Lower leg skin (tissue), 4 donors: ENCODE measurements at regions not wholly inside any gene's neighbourhood (a gene's known extent, or its start where the extent isn't known, plus 50 kb on each side); places are given as distances from the start of the nearest gene placed in this dataset.
"Not testable (repeated sequence)": the region's sequence is repeated elsewhere in the genome, so short reads cannot be mapped to it uniquely, and the experiment has no call there.

Experiments used
- DNase-seq, 2 donors: peaks; one replicate each; pipeline ENCODE4 v3.0.0-alpha.2; 2019; ENCODE audit warnings: low spot score in 2 of 2
- H3K4me3 ChIP-seq: fragments of 200-600 bp; sonication (generic); 2 replicates; pipeline ENCODE4 v1.5.1; 2017; ENCODE audit warnings: mild to moderate bottlenecking, low read depth; ENCODE audit not compliant: poor library complexity, severe bottlenecking
- POLR2A ChIP-seq, 2 donors: fragments of 450-650 bp; IDR thresholded peaks; one replicate each; pipeline ENCODE4 v1.6.1; 2016 to 2017; ENCODE audit warnings: antibody characterized with exemption in 2 of 2, mild to moderate bottlenecking in 1 of 2, moderate library complexity in 1 of 2
- WGBS, 2 donors: methylation state at CpG; one replicate each; pipeline ENCODE4 v1.1.5; 2018; 5-methylcytosine and 5-hydroxymethylcytosine counted together
- intact Hi-C: fragments of 100-400 bp; cut with DNase I; formaldehyde crosslinking; loops from one replicate; pipeline ENCODE4 v1.15.0; 2023; ENCODE audit warnings: low total_unique reads
- TF ChIP-seq, protein P1 (sequence below), 3 donors: fragments of 450-650 bp; IDR thresholded peaks; one replicate each; pipeline ENCODE4 v1.5.1; 2016; ENCODE audit warnings: antibody characterized with exemption in 3 of 3, mild to moderate bottlenecking in 3 of 3, moderate library complexity in 2 of 3

DNA sequence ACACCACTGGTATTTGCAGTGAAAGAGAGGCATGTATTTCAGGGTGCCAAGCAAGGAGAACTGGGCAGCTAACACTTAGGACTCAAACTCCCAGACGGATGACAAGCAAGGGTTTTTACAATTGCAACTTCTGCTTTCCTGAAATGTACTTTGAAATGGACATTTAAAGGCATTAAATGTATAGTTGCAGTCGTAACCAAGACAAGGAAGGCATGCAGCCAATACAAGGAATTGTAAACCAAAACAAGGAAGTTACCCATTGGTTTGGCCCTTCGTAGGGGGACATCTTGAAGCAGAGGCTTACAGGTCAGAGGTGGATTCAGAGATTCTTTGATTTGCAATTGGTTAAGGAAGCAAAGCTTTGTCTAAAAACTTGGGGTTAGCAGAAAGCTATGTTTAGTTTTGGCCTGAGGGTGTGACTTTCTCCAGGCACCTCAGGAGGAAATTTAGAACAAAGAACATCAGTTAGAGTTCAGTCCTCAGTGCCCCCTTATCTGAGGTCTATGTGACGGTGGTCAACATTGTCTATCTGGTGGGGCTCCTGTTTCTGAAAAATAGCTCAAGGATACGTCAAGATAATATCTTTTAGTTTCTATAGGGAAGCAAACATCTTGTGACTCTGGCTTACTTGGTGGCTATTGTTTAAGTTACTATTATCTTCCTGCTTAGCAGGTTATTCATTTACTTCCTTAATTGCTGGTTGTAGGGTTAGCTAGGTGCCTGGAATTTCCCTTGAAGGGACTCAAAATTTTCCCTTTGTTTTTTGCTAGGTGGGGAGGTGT, 266.0 kb downstream of the CD83 start:
- DNase-seq = no peak
- WGBS, 2 donors = 75 to 86% methylated on average over 5 of the region's 5 CpGs
- intact Hi-C loops = no loop called here
- H3K4me3 ChIP-seq = no peak overlapping the region
- TF ChIP-seq, protein P1, sequence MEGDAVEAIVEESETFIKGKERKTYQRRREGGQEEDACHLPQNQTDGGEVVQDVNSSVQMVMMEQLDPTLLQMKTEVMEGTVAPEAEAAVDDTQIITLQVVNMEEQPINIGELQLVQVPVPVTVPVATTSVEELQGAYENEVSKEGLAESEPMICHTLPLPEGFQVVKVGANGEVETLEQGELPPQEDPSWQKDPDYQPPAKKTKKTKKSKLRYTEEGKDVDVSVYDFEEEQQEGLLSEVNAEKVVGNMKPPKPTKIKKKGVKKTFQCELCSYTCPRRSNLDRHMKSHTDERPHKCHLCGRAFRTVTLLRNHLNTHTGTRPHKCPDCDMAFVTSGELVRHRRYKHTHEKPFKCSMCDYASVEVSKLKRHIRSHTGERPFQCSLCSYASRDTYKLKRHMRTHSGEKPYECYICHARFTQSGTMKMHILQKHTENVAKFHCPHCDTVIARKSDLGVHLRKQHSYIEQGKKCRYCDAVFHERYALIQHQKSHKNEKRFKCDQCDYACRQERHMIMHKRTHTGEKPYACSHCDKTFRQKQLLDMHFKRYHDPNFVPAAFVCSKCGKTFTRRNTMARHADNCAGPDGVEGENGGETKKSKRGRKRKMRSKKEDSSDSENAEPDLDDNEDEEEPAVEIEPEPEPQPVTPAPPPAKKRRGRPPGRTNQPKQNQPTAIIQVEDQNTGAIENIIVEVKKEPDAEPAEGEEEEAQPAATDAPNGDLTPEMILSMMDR (IDR thresholded peaks at IDR 0.05) = no peak

DNA sequence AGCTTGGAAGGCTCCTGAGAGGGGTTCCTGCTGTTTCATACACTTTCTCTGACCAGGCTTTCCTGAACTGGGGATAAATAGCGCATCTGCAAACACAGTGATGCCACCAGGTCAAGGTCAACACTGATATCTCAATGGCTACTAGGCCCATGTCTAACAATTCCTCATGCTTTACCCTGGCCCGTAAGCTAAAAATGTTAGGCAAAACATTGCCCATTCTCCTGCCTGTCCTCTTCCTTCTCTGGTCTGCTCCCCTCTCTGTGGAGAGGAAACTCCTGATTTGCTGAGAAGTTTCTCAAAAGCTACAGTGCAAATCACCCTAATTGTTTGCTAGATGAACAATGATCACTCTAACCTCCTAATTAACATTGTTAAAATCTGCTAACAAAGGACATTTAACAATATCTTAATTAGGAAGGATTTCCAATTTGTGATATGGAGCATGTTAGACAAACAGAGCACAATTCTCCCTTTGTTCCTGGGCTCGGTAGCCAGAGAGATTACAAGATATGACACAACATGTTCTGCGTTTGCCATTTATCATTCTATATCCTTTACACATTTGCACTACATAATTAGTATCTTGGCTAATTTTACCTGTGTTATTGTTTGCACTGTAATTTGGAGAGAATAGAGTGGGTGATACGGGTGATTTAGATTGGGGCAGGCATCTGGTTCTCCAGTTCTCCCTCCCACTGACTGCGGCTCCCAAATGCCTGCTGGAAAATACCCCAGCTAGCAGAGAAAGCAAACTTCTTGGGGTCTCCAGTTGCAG, 266.8 kb downstream of the CD83 start:
- intact Hi-C loops = no loop called here
- no peak for DNase-seq
- TF ChIP-seq POLR2A (IDR thresholded peaks at IDR 0.05) = no peak
- TF ChIP-seq, protein P1 (IDR thresholded peaks at IDR 0.05) = no peak
- WGBS, 2 donors = 63 to 69% methylated on average over 6 of the region's 6 CpGs
- H3K4me3 ChIP-seq = no peak overlapping the region

DNA sequence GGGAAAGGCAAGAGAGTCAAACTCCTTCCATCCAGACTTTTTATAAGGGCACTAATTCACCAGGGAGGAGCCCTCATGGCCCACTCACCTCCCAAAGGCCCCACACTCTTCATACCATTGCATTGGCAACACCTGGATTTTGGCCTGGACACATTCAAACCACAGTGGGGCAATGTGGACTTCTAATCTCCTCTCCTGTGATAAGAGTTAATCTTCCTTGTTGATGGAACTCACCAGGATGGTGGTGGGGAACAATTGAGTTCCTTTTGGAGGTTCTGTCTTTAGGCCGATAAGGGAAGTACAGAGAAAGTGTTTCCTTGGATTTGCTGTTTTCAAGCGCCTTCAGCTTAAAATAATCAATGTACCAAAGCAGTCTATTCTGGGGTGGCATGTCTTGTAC, 268.7 kb downstream of the CD83 start:
- 92 to 94% methylated on average over 2 of the region's 2 CpGs for WGBS, 2 donors
- DNase-seq = no peak
- no peak overlapping the region for H3K4me3 ChIP-seq
- TF ChIP-seq, protein P1 (IDR thresholded peaks at IDR 0.05) = no peak
- TF ChIP-seq POLR2A (IDR thresholded peaks at IDR 0.05) = no peak
- intact Hi-C loops = no loop called here

DNA sequence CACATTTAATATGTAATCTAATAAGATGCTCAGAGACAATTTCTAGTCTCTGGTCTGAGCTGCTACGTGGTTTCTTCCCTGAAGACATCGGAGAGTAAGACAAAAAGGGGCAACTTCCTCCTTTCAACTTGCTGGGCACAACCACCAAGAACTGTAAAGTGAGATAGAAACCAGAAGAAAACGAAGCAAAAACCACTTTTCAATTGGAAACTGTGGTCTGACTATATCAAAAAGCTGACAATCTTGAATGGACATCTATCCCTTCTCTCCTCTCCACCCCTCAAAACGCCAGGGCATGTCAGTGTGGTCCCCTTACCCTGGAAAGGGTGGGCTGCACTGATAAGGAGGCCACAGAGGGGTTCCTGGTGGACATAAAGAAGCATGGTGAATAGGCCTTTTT, 269.1 kb downstream of the CD83 start:
- no peak for DNase-seq
- TF ChIP-seq, protein P1 (IDR thresholded peaks at IDR 0.05) = no peak
- no peak for TF ChIP-seq POLR2A (IDR thresholded peaks at IDR 0.05)
- H3K4me3 ChIP-seq = no peak overlapping the region
- intact Hi-C loops = no loop called here
- 82 to 91% methylated on average over 4 of the region's 4 CpGs for WGBS, 2 donors

DNA sequence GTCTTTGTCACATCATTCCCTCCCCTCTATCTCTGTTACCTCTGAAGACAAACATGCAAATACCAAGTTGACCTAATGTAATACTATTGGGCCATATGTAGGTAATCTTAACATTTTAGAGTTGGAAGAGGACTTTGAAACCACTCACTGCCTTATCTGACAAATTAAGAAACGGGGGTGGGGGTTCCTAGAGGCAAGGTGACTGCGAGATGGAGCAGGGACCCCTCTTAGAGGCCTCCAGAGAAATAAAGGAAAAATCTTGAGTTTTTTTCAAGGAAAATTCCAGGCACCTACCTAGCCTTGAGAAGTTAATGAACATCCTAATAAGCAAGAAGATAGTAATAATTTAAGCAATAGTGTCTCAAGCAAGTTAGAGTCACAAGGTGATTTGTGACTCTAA, 270.8 kb downstream of the CD83 start:
- intact Hi-C loops = no loop called here
- DNase-seq = no peak
- WGBS, 2 donors = 90 to 92% methylated on average over 2 of the region's 2 CpGs
- TF ChIP-seq, protein P1 (IDR thresholded peaks at IDR 0.05) = no peak
- no peak for TF ChIP-seq POLR2A (IDR thresholded peaks at IDR 0.05)
- no peak overlapping the region for H3K4me3 ChIP-seq

DNA sequence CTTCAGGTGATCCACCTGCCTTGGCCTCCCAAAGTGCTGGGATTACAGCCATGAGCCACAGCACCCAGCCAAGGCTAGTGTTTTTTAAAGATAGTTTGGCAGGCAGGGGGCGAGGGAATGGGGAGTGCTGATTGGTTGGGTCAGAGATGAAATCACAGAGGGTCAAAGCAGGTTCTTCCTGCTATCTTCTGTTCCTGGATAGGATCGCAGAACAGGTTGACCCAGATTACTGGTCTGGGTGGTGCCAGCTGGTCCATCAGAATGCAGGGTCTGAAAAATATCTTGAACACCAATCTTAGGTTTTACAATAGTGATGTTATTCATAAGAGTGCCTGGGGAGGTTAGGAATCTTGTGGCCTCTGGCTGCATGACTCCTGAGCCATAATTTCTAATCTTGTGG, 272.2 kb downstream of the CD83 start:
- 70 to 91% methylated on average over 2 of the region's 2 CpGs for WGBS, 2 donors
- DNase-seq, intact Hi-C loops, H3K4me3 ChIP-seq: not testable (repeated sequence)
